CD4-positive, alpha-beta T cell treated with Interleukin-12 subunit alpha and Interleukin-12 subunit beta, for 1 hour (primary cell): ENCODE measurements at regions not wholly inside any gene's neighbourhood (a gene's known extent, or its start where the extent isn't known, plus 50 kb on each side); places are given as distances from the start of the nearest gene placed in this dataset.

Experiments used
- DNase-seq: peaks from one replicate; pipeline ENCODE4 v3.0.0-alpha.2; 2020

GRCh38 chr1:18535391-18536210 lies 54.9 kb downstream of the KLHDC7A start:
- no peak for DNase-seq

GRCh38 chr1:18536356-18536755 lies 55.6 kb downstream of the KLHDC7A start:
- no peak for DNase-seq

GRCh38 chr1:18536915-18537314 lies 56.2 kb downstream of the KLHDC7A start:
- DNase-seq: no peak

GRCh38 chr1:18537386-18538306 lies 56.9 kb downstream of the KLHDC7A start:
- no peak for DNase-seq

- no peak for DNase-seq
Measured at GRCh38 chr1:18539171-18539570, 58.4 kb downstream of the KLHDC7A start.

- no peak for DNase-seq
Measured at GRCh38 chr1:18540136-18540765, 59.5 kb downstream of the KLHDC7A start.

- DNase-seq: no peak
Measured at GRCh38 chr1:18541046-18541795, 60.5 kb downstream of the KLHDC7A start.

GRCh38 chr1:18542351-18542750 lies 61.6 kb downstream of the KLHDC7A start:
- DNase-seq: no peak

- DNase-seq: no peak
Measured at GRCh38 chr1:18546026-18546425, 65.3 kb downstream of the KLHDC7A start.

- no peak for DNase-seq
Measured at GRCh38 chr1:18547460-18547859, 66.7 kb downstream of the KLHDC7A start.

GRCh38 chr1:18548643-18549042 lies 67.9 kb downstream of the KLHDC7A start:
- DNase-seq: no peak

GRCh38 chr1:18549106-18549505 lies 68.4 kb downstream of the KLHDC7A start:
- no peak for DNase-seq

- DNase-seq: no peak
Measured at GRCh38 chr1:18549906-18550305, 69.2 kb downstream of the KLHDC7A start.

- DNase-seq: no peak
Measured at GRCh38 chr1:18552631-18553030, 71.9 kb downstream of the KLHDC7A start.

- DNase-seq: no peak
Measured at GRCh38 chr1:18553388-18553787, 72.7 kb downstream of the KLHDC7A start.

- DNase-seq: no peak
Measured at GRCh38 chr1:18554099-18554498, 73.4 kb downstream of the KLHDC7A start.

GRCh38 chr1:18554597-18554996 lies 73.9 kb downstream of the KLHDC7A start:
- DNase-seq: no peak

GRCh38 chr1:18555036-18555435 lies 74.3 kb downstream of the KLHDC7A start:
- no peak for DNase-seq

GRCh38 chr1:18556364-18556763 lies 74.3 kb upstream of the PAX7 start:
- DNase-seq: no peak

- DNase-seq: no peak
Measured at GRCh38 chr1:18557621-18558465, 72.8 kb upstream of the PAX7 start.

GRCh38 chr1:18560692-18561091 lies 70.0 kb upstream of the PAX7 start:
- no peak for DNase-seq

- no peak for DNase-seq
Measured at GRCh38 chr1:18561967-18562366, 68.7 kb upstream of the PAX7 start.
